Astrocyte (in vitro differentiated cells and primary cell): ENCODE measurements at regions not wholly inside any gene's neighbourhood (a gene's known extent, or its start where the extent isn't known, plus 50 kb on each side); places are given as distances from the start of the nearest gene placed in this dataset.

ENCODE experiments used
- CTCF ChIP-seq: IDR thresholded peaks from 2 replicates; pipeline ENCODE4 v1.5.1; 2011; ENCODE audit warnings: low read depth, mild to moderate bottlenecking, inconsistent platforms, low read length, moderate library complexity; ENCODE audit not compliant: insufficient read depth
- EZH2 ChIP-seq: IDR thresholded peaks from 2 replicates; pipeline ENCODE4 v1.6.1; 2012; ENCODE audit warnings: mild to moderate bottlenecking, low read length, inconsistent platforms; ENCODE audit not compliant: insufficient read depth

- TF ChIP-seq CTCF (no peak), EZH2 (no peak)
These were observed 220.3 kb downstream of the COX7C start for GRCh38 chr5:86838083-86838482.
